Spleen (tissue), 7 donors: ENCODE measurements at regions not wholly inside any gene's neighbourhood (a gene's known extent, or its start where the extent isn't known, plus 50 kb on each side); places are given as distances from the start of the nearest gene placed in this dataset.

ENCODE experiments used
- CTCF ChIP-seq, 11 experiments: fragments of 200-600 bp in 7 of 11; fragments of 450-650 bp in 4 of 11; sonication (generic) in 4 of 11; IDR thresholded peaks in 8 of 11; conservative IDR thresholded peaks in 3 of 11; 1 replicate in 7 of 11; 2 replicates in 4 of 11; pipeline versions ENCODE4 v1.4.0 to v1.8.0; 2016 to 2021; ENCODE audit warnings: antibody characterized with exemption in 11 of 11, inconsistent platforms in 4 of 11, mild to moderate bottlenecking in 1 of 11
- POLR2AphosphoS5 ChIP-seq, 3 donors: sonication (generic); formaldehyde crosslinking; IDR thresholded peaks; one replicate each; pipeline ENCODE4 v1.5.1; 2017; ENCODE audit warnings: antibody characterized with exemption in 3 of 3
- donor health status: DM: no; HTN: no; CAD: no; lungs with moderate emphysema.
- donor health status: DM: no; HTN: no; CAD: no.
- donor health status: DM: no; HTN: no; CAD: no.

GRCh38 chr1:182183606-182184005 lies 122.1 kb upstream of the ZNF648 start:
- TF ChIP-seq CTCF (IDR thresholded peaks at IDR 0.05 in 8 of 11, conservative IDR thresholded peaks at IDR 0.05 in 3 of 11) (no peak), POLR2AphosphoS5 (IDR thresholded peaks at IDR 0.05) (no peak)
